AG04450 (cell line): ENCODE measurements at regions not wholly inside any gene's neighbourhood (a gene's known extent, or its start where the extent isn't known, plus 50 kb on each side); places are given as distances from the start of the nearest gene placed in this dataset.

ENCODE experiments used
- CTCF ChIA-PET: fragments of 300-600, 350-600 bp; formaldehyde crosslinking; extraction: SDS; loops from one replicate; lab custom pipeline; 2022; ENCODE audit warnings: antibody characterized with exemption, inconsistent platforms; lab: Charles Lee
- POLR2A ChIA-PET: fragments of 350-600 bp; formaldehyde crosslinking; extraction: SDS; loops from one replicate; lab custom pipeline; 2021; ENCODE audit warnings: antibody characterized with exemption, inconsistent platforms; lab: Yijun Ruan, JAX
- DNase-seq: peaks from one replicate; pipeline ENCODE4 v3.0.0-alpha.2; 2011; ENCODE audit warnings: low read depth, low spot score
- H3K27ac ChIP-seq: one replicate; pipeline ENCODE4 v1.5.1; 2012; ENCODE audit warnings: low read depth, low read length, control low read depth
- H3K27me3 ChIP-seq: one replicate; pipeline ENCODE4 v1.6.0; 2012; ENCODE audit warnings: low read length; ENCODE audit not compliant: control insufficient read depth, insufficient read depth
- H3K4me3 ChIP-seq: 2 replicates; pipeline ENCODE4 v1.5.1; 2011; ENCODE audit warnings: mild to moderate bottlenecking, low read depth, low read length, control low read depth
- H3K9me3 ChIP-seq: 2 replicates; pipeline ENCODE4 v1.5.1; 2012; ENCODE audit warnings: low read length; ENCODE audit not compliant: control insufficient read depth, insufficient read depth
- TF ChIP-seq, protein P1 (sequence below): IDR thresholded peaks from 2 replicates; pipeline ENCODE4 v1.5.1; 2011; ENCODE audit warnings: low read depth, low read length, control low read depth, inconsistent platforms

DNA sequence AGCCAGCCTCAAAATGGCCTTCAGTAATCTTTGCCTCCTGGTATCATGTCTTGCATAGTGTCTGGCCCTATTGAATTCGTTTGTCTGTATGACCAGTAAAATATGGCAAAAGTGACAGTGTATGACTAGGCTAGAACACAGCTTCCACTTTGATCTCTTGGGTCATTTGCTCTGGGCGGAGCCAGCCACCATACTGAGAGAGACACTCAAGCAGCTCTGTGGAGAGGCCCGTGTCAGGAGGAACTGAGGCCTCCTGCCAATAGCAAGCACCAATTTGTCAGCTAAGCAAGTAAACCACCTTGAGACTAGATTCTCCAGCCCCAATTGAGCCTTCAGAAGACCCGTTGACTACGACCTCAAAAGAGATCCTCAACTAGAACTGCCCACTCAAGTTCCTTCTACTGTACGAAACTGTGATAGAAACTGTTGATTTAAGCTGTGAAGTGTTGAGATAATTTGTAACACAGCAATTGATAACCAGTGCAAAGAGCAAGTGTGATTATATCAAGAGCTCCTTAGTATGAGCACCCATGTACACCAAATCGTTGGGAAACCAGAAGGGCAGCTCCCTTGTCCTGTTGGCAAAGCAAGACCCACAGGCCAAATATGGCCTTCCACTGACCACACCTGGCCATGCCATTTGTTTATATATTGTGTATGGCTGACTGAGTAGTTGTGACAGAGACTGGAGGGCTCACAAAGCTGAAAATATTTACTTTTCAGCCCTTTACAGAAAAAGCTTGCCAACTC lies 52.7 kb upstream of the SERBP1 start:
- TF ChIP-seq, protein P1, sequence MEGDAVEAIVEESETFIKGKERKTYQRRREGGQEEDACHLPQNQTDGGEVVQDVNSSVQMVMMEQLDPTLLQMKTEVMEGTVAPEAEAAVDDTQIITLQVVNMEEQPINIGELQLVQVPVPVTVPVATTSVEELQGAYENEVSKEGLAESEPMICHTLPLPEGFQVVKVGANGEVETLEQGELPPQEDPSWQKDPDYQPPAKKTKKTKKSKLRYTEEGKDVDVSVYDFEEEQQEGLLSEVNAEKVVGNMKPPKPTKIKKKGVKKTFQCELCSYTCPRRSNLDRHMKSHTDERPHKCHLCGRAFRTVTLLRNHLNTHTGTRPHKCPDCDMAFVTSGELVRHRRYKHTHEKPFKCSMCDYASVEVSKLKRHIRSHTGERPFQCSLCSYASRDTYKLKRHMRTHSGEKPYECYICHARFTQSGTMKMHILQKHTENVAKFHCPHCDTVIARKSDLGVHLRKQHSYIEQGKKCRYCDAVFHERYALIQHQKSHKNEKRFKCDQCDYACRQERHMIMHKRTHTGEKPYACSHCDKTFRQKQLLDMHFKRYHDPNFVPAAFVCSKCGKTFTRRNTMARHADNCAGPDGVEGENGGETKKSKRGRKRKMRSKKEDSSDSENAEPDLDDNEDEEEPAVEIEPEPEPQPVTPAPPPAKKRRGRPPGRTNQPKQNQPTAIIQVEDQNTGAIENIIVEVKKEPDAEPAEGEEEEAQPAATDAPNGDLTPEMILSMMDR = no peak
- ChIA-PET CTCF (interaction anchor here (0.6 to 2.5 kb wide), 2 partner anchors 17 to 47 kb away, joined by 3 to 13 read pairs; no protein-coding TSS in a partner anchor), POLR2A (no interaction called here)
- no peak overlapping the region for H3K4me3 ChIP-seq
- H3K27me3 ChIP-seq = peaks cover 9% of the 10 kb centered on the region
- H3K27ac ChIP-seq = no peak overlapping the region
- DNase-seq = no peak
- H3K9me3 ChIP-seq = no peaks in the 10 kb centered on the region; the same call in 1 of the 2 replicates

DNA sequence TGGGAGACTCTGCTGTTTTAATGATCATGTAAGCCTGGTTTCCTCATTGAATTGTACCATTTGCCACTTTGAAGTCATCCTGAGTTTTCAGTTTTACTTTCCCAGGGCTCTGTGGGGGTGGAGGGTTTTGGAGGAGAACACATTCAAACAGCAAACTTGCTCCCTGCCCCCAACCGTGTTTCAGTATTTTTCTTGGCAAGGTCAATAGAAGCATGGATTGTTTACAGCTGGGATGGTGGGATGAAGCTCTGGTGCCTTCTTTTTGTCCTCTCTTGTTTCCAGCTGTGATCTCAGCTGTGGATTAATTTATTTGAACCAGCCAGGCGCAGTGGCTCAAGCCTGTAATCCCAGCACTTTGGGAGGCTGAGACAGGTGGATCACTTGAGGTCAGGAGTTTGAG lies 54.3 kb upstream of the SERBP1 start:
- no peak for DNase-seq
- TF ChIP-seq, protein P1 = no peak
- POLR2A ChIA-PET = no interaction called here
- Histone ChIP-seq H3K27ac (no peak overlapping the region), H3K4me3 (no peak overlapping the region), H3K27me3 (peaks cover 9% of the 10 kb centered on the region), H3K9me3 (no peaks in the 10 kb centered on the region; the same call in 1 of the 2 replicates)
- CTCF ChIA-PET = no interaction called here

DNA sequence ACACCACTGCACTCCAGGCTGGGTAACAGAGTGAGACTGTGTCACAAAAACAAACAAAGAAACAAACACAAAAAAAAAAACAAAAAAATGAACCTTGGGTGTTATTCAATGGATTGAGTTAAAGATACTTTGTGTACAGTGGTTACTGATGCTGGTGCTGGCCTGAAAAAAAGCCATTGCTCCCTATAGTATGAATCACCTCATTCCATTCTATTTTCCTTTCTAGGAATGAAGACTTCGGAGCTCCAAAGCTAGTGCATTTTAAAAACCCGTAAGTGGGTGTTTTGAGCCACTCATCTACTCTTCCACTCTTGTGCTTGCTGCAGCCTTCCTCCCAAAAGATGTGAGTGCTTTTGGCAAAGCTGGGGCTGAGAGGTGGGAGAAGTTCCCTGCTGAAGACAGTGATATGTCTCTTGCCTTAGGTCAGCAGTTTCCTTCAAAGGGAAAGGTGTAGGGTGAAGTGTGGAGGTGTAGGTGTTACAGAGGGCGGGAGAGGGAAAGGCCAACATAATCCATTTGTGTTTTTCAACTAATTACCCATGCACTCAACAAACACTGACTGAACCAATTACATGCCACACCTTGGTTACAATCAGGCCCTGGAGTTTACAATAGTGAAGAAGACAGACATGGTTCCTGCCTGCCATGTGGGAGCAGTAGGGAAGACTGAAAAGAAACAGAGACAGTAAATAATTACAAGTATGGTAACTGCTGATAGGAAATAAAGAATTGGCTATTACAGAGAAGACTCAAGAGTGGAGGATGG lies 55.0 kb upstream of the SERBP1 start:
- ChIA-PET CTCF (no interaction called here), POLR2A (no interaction called here)
- DNase-seq = no peak
- TF ChIP-seq, protein P1 = no peak
- Histone ChIP-seq H3K27me3 (peaks cover 9% of the 10 kb centered on the region), H3K27ac (no peak overlapping the region), H3K4me3 (no peak overlapping the region), H3K9me3 (no peaks in the 10 kb centered on the region; the same call in 1 of the 2 replicates)

DNA sequence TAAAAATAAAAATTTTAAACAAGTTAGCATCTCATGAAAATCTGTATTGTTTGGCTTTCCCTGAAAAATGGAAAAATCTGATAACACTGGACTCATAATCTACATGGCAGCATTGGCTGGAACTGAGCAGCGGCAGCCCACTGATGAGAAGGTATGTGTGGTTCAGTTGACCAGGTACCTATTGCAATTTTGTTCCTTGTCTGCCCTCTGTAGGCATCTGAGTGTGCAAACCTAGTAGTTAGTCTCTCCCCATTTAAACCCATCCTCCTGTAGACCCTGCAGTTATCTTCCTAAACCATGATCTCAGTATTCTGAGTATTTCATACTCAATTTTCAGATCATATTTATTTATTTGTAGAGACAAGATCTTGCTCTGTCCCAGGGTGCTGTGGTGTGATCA lies 59.4 kb upstream of the SERBP1 start:
- H3K27ac ChIP-seq = no peak overlapping the region
- no peak for DNase-seq
- no peak overlapping the region for H3K4me3 ChIP-seq
- POLR2A ChIA-PET = no interaction called here
- H3K9me3 ChIP-seq = no peaks in the 10 kb centered on the region; the same call in 1 of the 2 replicates
- CTCF ChIA-PET = interaction anchor here (1.1 kb wide), 1 partner anchor 11 kb away, joined by 7 read pairs; no protein-coding TSS in a partner anchor
- H3K27me3 ChIP-seq = peaks cover 9% of the 10 kb centered on the region
- TF ChIP-seq, protein P1 = peak; percentile 36
